Activated T-helper 17 cell treated with anti-CD3 and anti-CD28 coated beads, Interleukin-2, amount 50 U/mL, for 72 hours (primary cell): ENCODE measurements at regions not wholly inside any gene's neighbourhood (a gene's known extent, or its start where the extent isn't known, plus 50 kb on each side); places are given as distances from the start of the nearest gene placed in this dataset.
"Not testable (repeated sequence)": the region's sequence is repeated elsewhere in the genome, so short reads cannot be mapped to it uniquely, and the experiment has no call there.

Experiments used
- ATAC-seq: fragments of 150-1000 bp; cut with Tn5 transposase; replicated peaks from 2 replicates; pipeline ENCODE4 v1.10.0; 2021; ENCODE audit warnings: mild to moderate bottlenecking, moderate library complexity
- H3K27ac Mint-ChIP-seq: one replicate; pipeline ENCODE4 v1.8.0; 2022; ENCODE audit warnings: mixed read lengths
- H3K27me3 Mint-ChIP-seq: one replicate; pipeline ENCODE4 v1.8.0; 2022; ENCODE audit warnings: mixed read lengths
- H3K36me3 Mint-ChIP-seq: one replicate; pipeline ENCODE4 v1.8.0; 2022; ENCODE audit warnings: low read depth, mild to moderate bottlenecking, mixed read lengths
- H3K4me1 Mint-ChIP-seq: one replicate; pipeline ENCODE4 v1.8.0; 2022; ENCODE audit warnings: mixed read lengths
- H3K4me3 Mint-ChIP-seq: one replicate; pipeline ENCODE4 v1.8.0; 2022; ENCODE audit warnings: mild to moderate bottlenecking, mixed read lengths
- H3K9me3 Mint-ChIP-seq: one replicate; pipeline ENCODE4 v1.8.0; 2022; ENCODE audit warnings: mixed read lengths

GRCh38 chr7:19954166-19954565, 180.7 kb upstream of the TMEM196 start:
- H3K36me3 Mint-ChIP-seq, ATAC-seq, H3K27ac Mint-ChIP-seq: not testable (repeated sequence)

DNA sequence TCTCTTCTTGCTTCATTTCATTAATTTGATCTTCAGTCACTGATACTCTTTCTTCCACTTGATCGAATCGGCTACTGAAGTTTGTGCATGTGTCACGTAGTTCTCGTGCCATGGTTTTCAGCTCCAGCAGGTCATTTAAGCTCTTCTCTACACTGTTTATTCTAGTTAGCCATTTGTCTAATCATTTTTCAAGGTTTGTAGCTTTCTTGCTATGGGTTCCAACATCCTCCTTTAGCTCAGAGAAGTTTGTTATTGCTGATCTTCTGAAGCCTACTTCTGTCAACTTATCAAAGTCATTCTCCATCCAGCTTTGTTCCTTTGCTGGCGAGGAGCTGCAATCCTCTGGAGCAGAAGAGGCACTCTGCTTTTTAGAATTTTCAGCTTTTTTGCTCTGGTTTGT, 180.0 kb upstream of the TMEM196 start:
- H3K9me3 Mint-ChIP-seq = peaks cover 11% of the 10 kb centered on the region
- not testable (repeated sequence) for H3K4me1 Mint-ChIP-seq, H3K27ac Mint-ChIP-seq, ATAC-seq, H3K4me3 Mint-ChIP-seq, H3K36me3 Mint-ChIP-seq, H3K27me3 Mint-ChIP-seq

More at GRCh38 chr7:19954166-19954565, 180.7 kb upstream of the TMEM196 start:
- not testable (repeated sequence) for H3K4me3 Mint-ChIP-seq, H3K4me1 Mint-ChIP-seq, H3K27me3 Mint-ChIP-seq
- peaks cover 11% of the 10 kb centered on the region for H3K9me3 Mint-ChIP-seq

DNA sequence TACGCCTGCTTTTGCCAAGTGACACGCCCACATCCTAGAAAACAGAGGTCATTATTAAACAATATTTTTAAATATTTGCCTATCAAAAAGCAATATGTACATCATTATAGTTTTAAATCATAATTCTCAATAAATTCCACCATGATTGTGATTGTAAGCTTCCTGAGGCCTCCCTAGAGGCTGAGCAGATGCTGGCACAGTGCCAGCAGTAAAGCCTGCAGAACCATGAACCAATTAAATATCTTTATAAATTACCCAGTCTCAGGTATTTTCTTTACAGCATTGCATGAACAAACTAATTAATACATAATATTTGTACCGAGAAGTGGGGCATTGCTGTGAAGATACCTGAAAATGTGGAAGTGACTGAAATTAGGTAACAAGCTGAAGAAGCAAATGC, 174.7 kb upstream of the TMEM196 start:
- Mint-ChIP-seq H3K27me3 (no peaks in the 10 kb centered on the region), H3K4me1 (no peaks in the 10 kb centered on the region), H3K4me3 (no peak overlapping the region), H3K27ac (no peak overlapping the region), H3K36me3 (no peaks in the 10 kb centered on the region), H3K9me3 (peaks cover 8% of the 10 kb centered on the region)
- ATAC-seq = no peak

- no peaks in the 10 kb centered on the region for H3K9me3 Mint-ChIP-seq
- no peak for ATAC-seq
- no peaks in the 10 kb centered on the region for H3K4me1 Mint-ChIP-seq
- no peaks in the 10 kb centered on the region for H3K36me3 Mint-ChIP-seq
- no peak overlapping the region for H3K27ac Mint-ChIP-seq
- no peak overlapping the region for H3K4me3 Mint-ChIP-seq
- no peaks in the 10 kb centered on the region for H3K27me3 Mint-ChIP-seq
Observed at GRCh38 chr7:19944363-19945120, 171.1 kb upstream of the TMEM196 start.

GRCh38 chr7:19939746-19940145, 166.3 kb upstream of the TMEM196 start:
- Mint-ChIP-seq H3K27me3 (no peaks in the 10 kb centered on the region), H3K36me3 (no peaks in the 10 kb centered on the region), H3K4me1 (no peaks in the 10 kb centered on the region), H3K9me3 (no peaks in the 10 kb centered on the region), H3K4me3 (no peak overlapping the region), H3K27ac (no peak overlapping the region)
- no peak for ATAC-seq

DNA sequence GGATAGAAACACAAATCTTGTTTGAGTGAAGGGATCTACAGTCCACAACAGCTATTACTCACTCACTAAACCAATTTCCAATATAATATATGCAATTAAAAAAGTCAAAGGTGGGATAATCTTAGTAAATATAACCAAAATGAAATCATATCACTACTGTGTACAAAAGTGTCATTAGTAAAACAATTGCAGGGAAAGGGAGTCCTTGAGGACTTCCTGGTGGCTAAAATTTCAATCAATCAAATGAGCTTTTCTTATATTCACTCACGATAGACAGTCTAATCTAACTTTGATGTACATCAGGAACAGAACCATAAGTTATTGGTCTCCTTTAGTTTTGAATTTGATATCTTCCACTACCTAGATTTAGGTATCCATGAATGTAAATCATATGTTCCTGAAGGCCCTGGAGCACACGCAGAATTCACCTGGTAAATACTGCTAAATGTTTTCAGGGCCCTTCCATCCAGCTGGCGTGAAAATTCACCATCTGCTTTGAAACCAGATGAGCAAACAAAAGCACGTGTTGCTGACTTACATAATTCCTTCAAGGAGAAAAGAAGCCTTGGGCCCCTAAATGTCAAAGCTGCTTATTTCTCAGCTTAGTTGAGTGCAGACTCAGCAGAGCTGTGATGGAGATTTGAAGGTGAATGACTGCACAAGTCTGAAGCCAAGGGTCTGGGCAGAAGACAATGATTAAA, 159.3 kb upstream of the TMEM196 start:
- no peaks in the 10 kb centered on the region for H3K27me3 Mint-ChIP-seq
- no peak for ATAC-seq
- H3K4me1 Mint-ChIP-seq = no peaks in the 10 kb centered on the region
- H3K27ac Mint-ChIP-seq = no peak overlapping the region
- H3K36me3 Mint-ChIP-seq = no peaks in the 10 kb centered on the region
- no peaks in the 10 kb centered on the region for H3K9me3 Mint-ChIP-seq
- no peak overlapping the region for H3K4me3 Mint-ChIP-seq

DNA sequence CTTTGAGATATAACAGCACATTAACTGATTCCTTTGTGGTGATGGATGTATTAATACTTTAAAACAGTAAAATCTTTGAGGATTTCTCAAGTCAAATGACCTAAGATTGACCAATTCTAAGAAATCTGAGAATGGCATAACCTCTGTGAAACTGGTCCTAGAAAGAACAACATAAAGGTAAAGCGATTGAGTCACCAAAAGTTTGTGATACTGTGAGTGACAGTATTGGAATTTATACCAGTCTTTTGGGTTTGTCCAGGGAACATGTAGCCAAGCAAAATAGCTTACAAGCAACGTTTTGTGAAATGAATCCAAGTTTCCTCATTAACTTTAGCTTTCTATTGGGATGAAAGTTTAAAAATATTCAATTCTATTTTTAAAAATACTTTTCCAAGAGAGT, 157.4 kb upstream of the TMEM196 start:
- Mint-ChIP-seq H3K9me3 (no peaks in the 10 kb centered on the region), H3K27ac (no peak overlapping the region), H3K4me1 (no peaks in the 10 kb centered on the region), H3K36me3 (no peaks in the 10 kb centered on the region), H3K4me3 (no peak overlapping the region), H3K27me3 (no peaks in the 10 kb centered on the region)
- no peak for ATAC-seq

GRCh38 chr7:19930051-19930450, 156.6 kb upstream of the TMEM196 start:
- H3K36me3 Mint-ChIP-seq = no peaks in the 10 kb centered on the region
- H3K27ac Mint-ChIP-seq = no peak overlapping the region
- ATAC-seq = no peak
- no peaks in the 10 kb centered on the region for H3K9me3 Mint-ChIP-seq
- H3K27me3 Mint-ChIP-seq = no peaks in the 10 kb centered on the region
- H3K4me1 Mint-ChIP-seq = no peaks in the 10 kb centered on the region
- H3K4me3 Mint-ChIP-seq = no peak overlapping the region

- Mint-ChIP-seq H3K4me3 (no peak overlapping the region), H3K9me3 (peaks cover 7% of the 10 kb centered on the region)
- no peak for ATAC-seq
Observed at GRCh38 chr7:19928247-19928646, 154.8 kb upstream of the TMEM196 start.

GRCh38 chr7:19920705-19921104, 147.3 kb upstream of the TMEM196 start:
- H3K4me3 Mint-ChIP-seq = no peak overlapping the region
- H3K9me3 Mint-ChIP-seq = peaks cover 7% of the 10 kb centered on the region
- ATAC-seq = no peak
- H3K27ac Mint-ChIP-seq = no peak overlapping the region
- no peaks in the 10 kb centered on the region for H3K4me1 Mint-ChIP-seq
- no peaks in the 10 kb centered on the region for H3K27me3 Mint-ChIP-seq
- H3K36me3 Mint-ChIP-seq = no peaks in the 10 kb centered on the region

More at GRCh38 chr7:19928247-19928646, 154.8 kb upstream of the TMEM196 start:
- no peaks in the 10 kb centered on the region for H3K27me3 Mint-ChIP-seq
- no peaks in the 10 kb centered on the region for H3K4me1 Mint-ChIP-seq
- H3K27ac Mint-ChIP-seq = no peak overlapping the region
- no peaks in the 10 kb centered on the region for H3K36me3 Mint-ChIP-seq

DNA sequence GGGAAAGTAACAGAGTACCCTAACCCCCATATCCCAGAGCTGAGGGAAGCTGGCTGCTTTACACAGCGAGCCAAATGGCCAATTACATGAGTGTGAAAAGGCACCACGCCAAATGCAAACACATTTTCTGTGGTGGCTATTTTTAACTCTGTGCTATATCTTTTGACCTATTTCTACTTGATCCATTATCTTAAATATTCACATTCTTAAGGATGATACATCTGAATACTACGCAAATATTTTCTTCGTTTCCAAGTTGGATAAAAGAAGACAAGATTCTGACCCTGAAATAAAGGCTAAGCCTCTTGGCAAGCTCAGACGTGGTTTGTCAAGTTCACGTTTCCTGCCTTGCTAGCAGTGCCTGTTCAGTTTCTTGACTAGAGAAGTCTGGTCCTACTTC, 146.7 kb upstream of the TMEM196 start:
- Mint-ChIP-seq H3K4me3 (no peak overlapping the region), H3K4me1 (no peaks in the 10 kb centered on the region), H3K27me3 (no peaks in the 10 kb centered on the region), H3K9me3 (peaks cover 7% of the 10 kb centered on the region), H3K27ac (no peak overlapping the region), H3K36me3 (no peaks in the 10 kb centered on the region)
- no peak for ATAC-seq

DNA sequence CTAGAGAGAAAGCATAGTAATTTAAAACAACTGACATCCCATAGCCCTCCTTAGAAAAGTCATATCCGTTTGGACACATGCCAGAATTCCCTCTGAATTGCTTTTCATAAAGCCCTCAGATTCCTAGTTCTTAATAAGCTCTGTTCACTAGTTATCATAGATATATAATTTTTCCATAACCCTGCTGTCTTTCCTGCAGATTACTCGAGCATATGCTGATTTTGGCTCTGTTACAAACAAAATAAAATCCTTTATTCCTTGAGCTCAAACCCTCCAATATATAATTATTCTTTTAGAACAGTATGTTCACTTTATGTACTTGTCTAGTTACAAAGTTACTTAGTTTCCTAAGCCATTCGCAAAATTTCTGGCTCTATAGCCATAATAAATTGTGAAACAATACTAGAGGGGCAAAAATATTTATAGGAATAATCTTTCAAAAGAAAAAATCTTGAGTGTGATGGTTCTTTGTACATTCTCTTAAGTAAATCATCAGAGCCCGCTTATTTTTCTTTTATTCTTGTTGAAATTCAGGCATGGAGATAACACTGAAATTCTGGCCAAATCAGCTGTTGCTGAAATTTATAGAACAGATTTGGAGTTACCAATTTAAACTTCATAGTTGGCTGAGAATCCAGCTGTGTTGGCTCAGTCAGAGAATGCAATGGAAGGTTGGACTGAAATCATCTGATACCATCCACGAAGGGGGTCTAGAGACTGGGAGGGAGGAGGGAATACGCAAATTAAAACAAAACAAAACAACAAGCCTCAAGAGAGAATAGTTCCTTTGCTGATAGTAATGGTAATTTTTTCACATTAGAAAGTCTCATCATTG, 146.1 kb upstream of the TMEM196 start:
- ATAC-seq = no peak
- no peaks in the 10 kb centered on the region for H3K4me1 Mint-ChIP-seq
- no peaks in the 10 kb centered on the region for H3K36me3 Mint-ChIP-seq
- peaks cover 4% of the 10 kb centered on the region for H3K9me3 Mint-ChIP-seq
- no peaks in the 10 kb centered on the region for H3K27me3 Mint-ChIP-seq
- H3K27ac Mint-ChIP-seq = no peak overlapping the region
- H3K4me3 Mint-ChIP-seq = no peak overlapping the region

DNA sequence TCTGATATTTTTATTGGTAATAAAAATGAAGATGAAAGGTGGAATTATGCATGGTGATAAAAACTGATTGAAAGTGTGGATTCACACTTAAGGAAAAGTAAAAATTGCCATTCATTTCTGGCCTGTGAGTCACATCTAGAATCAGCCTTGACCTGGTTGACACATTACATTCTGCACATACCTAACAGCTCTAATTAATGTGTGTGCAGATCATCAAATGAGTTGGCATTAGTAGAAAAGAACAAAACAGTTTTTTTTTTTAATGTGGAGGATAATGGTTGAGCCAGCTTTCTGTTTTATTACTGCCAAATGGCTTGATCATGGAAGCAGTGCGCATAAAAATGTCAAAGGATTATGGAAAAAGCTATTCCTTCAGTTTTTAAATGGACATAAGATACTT, 142.6 kb upstream of the TMEM196 start:
- no peaks in the 10 kb centered on the region for H3K4me1 Mint-ChIP-seq
- no peaks in the 10 kb centered on the region for H3K9me3 Mint-ChIP-seq
- no peaks in the 10 kb centered on the region for H3K36me3 Mint-ChIP-seq
- ATAC-seq = no peak
- no peak overlapping the region for H3K27ac Mint-ChIP-seq
- no peaks in the 10 kb centered on the region for H3K27me3 Mint-ChIP-seq
- H3K4me3 Mint-ChIP-seq = no peak overlapping the region

- Mint-ChIP-seq H3K27me3 (no peaks in the 10 kb centered on the region), H3K4me3 (no peak overlapping the region), H3K4me1 (no peaks in the 10 kb centered on the region), H3K9me3 (no peaks in the 10 kb centered on the region), H3K36me3 (no peaks in the 10 kb centered on the region), H3K27ac (no peak overlapping the region)
- ATAC-seq = no peak
Observed at GRCh38 chr7:19915596-19915995, 142.2 kb upstream of the TMEM196 start.

DNA sequence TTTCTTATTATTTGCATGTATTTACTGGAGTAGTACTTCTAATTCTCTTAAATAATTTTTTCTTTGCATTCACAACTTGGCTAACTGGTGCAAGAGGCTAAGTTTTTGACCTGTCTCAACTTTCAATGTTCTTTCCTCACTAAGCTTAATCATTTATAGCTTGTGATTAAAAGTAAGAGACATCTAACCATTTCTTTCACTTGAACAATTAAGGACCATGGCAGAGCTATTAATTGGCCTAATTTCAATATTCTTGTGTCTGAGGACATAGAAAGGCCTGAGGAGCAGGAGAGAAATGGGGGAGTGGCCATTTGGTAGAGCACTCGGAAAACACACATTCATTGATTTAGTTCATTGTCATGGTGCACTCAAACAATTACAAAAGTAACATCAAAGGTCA, 141.4 kb upstream of the TMEM196 start:
- Mint-ChIP-seq H3K4me1 (no peaks in the 10 kb centered on the region), H3K9me3 (no peaks in the 10 kb centered on the region), H3K36me3 (no peaks in the 10 kb centered on the region), H3K27ac (no peak overlapping the region), H3K4me3 (no peak overlapping the region), H3K27me3 (no peaks in the 10 kb centered on the region)
- ATAC-seq = no peak
